Islet precursor cell (in vitro differentiated cells): ENCODE measurements at regions not wholly inside any gene's neighbourhood (a gene's known extent, or its start where the extent isn't known, plus 50 kb on each side); places are given as distances from the start of the nearest gene placed in this dataset.

Experiments used
- DNase-seq: peaks from one replicate; pipeline ENCODE4 v3.0.0-alpha.2; 2018

DNA sequence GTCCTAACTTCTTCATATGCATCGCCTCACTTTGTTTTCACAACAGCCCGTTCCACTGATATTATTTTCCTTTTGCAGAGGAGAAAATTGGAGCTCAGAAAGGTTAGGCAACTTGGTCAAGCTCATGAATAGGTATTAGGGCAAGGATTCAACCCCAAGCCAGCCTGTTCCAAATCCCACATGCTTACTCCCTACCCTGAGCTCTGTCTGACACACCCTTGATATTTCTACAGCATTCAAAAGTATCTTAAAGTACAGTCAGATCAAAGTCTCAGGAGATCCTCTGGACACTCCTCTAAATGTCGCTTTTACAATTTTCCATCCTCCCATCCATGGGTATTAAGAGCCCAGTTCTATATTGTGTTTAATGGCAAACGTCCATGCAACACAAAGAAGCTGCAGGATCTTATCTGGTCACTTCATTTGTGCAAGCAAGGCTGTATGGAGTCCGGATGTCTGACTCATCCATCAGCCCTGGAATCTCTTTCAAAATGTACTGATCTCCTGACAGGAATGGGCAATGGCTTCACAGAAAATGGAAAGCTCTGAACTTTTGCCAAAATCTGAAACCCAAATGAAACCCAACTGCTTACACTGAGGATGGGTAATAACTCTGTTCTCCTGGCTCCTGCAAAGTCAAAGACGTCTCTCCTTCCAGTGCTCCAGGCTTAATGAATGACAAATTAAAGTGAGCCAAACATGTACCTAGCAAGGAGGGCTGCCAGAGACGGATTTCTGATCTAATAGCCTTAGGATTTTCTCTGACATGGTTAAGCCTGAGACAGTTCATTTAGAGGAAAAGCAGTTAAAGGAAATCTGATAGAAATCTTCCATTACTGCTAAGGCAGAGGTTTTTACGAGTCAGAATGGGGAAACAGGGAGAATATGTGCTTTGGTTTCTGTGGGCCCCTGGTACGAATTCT lies 230.9 kb upstream of the RORA start:
- peak; percentile 81 for DNase-seq

DNA sequence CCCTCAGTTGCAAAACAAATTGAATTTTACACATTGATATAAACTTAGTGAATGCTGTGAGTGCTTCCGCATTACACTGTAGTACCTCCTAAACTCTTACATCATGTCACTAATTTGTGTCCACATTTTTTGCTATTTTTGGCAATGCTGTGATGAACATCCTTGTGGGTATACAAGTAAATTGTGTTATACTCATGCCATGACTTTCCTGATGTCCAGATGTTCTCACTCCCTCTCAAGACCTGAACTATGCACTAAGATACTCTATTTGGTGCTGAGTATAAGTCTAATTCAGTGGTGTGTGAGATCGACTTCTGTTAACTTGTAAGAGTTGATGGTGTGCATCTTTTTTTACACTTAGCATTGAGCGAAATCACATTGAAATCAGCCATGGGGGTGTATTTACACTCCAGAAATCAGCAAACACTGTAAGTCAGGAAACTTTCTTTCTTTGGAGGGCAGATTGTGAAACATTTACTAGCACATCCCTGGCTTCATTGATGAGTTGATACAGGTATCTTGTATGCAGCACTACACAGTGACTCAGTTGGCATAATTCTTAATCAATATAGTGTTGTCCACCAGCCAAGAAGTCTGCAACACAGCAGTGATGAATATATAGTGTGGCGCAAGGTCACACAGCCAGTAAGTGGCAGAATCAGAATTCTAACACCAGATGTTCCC lies 228.1 kb upstream of the RORA start:
- no peak for DNase-seq

DNA sequence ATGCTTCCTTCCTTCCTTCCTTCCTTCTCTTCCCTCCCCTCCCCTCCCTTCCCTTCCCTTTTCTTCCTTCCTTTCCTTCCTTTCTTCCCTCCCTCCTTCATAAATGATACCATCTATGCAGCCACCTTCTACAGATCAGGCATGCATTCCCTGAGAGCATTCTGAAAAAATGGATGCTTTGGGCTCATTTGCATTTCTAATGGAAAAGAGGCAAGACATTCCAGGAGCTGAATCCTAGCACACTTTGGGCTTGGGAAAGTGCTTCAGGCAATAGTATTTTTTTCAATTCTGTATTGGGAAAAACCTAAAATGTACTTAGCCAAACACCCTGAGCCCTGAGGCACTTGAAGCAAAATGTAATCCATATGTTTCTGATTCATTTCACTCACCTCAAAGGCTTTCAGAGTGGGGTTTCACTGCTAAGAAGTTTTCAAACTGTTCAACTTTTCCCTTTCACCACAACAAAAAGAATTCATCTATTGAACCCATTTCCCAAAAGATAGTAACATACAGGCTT lies 220.1 kb upstream of the RORA start:
- no peak for DNase-seq

DNA sequence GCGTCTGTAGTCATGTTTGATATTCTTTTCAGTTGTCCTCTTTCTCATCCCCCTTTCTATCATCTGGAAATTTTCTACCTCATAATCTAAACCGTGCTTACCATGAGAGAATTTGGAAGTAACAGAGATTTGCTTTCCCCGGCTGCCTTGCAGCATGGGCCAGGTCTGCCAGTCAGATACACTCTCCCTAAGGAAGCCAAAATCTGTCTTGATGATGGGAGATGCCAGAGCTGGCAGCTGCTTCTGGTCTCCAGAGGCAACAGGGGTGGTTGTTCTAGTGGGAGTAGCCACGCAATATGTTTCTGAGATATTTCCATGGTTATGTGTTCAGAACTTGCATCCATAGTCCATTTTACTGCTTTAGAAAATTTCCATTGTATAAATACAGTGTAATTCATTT lies 218.9 kb upstream of the RORA start:
- no peak for DNase-seq

DNA sequence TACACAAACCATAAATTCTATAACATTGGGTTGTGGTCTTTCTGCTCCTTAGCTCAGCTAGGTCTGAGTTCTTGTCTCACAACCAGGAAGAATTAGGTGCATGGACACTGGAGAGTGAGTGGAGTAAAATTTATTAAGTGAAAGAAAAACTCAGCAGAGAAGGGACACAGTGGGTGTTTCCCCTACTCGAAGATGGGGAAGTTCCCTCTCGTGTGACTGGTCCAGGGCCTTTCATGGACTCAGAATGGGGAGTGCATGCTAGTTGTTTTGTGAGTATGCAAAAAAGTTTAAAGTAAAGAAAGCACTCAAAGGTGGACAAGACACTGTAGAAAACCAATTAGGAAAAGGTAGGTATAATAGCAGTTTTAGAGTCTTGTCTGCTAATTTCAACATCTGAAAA lies 215.5 kb upstream of the RORA start:
- no peak for DNase-seq

DNA sequence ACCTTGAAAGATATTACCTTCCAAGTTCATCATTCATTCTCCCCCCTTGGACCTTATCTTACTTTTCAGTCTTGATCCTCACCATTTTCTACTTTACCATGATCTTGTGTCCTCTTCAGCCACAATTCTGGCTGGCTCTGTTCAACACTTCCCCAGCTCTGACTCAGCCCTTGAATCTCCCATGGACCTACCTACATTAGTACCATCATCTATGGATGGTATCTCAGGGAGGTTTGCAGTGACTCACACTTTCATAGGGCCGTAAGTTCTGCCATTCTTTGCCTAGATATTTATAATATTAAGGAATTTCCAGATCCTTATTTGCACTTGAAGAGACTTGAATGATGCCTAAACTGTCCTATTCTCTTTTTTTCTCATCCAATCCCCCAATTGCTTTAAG lies 213.7 kb upstream of the RORA start:
- no peak for DNase-seq

DNA sequence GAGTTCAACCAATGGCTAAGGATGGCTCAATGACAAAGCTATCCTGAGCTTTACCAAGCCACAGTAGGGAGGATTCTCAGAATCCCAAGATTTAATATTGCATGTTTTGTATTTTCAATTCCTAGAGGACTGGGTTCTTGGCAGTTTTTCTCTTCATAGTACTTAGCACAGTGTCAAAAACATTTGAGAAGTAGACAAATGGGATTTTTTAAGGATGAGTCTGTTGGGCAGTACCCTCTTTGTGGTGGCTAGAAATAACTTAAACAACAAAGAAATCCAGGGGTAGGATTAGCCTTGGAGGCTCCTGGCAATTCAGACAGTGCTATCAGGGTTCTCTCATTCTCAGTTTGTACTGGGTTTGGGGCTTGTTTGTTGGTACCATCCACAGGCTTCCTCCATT lies 212.8 kb upstream of the RORA start:
- no peak for DNase-seq

DNA sequence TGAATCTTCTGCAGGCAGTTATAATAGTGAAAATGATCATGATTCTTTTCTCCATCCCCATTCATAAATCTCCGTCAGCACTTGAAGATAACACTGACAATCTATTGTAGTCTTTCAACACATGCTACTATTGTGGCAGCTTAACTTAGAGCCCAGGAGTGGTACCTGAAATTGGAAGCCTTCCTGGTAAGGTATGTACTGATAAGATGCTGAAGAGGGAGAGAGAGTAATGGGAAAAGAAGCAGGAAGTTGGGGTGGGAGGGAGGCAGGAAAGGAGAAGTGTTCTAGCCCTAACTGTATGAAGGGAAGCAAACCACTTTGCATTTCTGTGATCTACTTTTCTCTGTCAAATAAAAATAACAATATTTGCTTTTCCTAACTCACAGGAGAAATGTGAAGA lies 197.4 kb upstream of the RORA start:
- DNase-seq, result no peak

DNA sequence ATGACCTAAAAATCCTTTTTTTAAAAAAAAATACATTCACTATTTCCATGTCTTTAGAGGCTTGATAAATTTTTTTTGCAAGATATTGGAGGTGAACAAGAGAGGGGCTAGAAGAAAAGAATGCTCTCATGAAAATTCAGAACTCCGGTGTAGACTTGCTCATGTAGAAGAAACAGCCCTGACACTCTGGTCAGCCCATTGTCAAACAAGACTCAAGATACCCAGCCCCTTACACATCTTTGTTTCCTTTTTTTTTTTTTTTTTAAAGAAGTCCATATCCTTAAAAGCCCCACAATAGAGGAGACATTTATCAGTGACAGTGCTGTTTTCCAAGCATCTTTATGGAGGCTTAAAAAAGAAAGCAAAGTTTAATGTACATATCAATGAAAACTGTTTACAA lies 196.8 kb upstream of the RORA start:
- DNase-seq, result no peak

DNA sequence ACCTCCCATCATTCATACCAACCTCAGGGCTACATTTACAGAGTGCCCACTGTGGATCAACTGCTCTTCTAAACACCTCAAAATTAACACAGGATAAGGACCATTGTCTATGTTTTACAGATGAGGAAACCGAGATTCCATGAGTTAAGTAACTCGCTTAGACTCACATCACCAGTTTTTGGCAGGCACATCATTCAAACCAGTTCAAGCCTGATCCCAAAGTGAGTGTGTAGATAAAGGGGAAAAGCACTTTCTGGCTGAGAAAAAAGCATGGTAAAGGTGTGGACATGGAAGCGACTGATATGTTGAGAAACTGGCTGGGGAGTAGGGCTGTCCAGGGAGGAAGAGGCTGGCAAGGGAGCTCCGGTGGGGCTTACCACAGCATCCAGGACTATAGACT lies 193.7 kb upstream of the RORA start:
- DNase-seq, result no peak

DNA sequence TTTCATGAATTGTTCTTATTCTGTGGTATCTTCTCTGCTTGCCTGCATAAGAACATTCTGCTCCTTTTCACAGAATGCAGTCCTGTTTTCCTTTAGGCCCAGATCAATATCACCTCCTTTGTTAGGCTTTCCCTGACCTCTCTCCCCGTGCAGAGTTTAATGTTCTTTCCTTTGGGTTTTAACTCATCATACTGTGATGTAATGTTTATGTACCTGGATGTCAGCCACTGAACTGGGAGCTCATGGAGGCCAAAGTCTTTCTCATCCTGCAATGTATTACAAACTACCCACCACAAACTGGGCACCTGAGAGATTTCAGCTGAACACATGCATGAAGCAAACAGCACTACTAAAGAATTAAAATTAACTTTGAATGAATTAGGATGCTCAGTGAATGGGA lies 192.8 kb upstream of the RORA start:
- DNase-seq, result no peak

DNA sequence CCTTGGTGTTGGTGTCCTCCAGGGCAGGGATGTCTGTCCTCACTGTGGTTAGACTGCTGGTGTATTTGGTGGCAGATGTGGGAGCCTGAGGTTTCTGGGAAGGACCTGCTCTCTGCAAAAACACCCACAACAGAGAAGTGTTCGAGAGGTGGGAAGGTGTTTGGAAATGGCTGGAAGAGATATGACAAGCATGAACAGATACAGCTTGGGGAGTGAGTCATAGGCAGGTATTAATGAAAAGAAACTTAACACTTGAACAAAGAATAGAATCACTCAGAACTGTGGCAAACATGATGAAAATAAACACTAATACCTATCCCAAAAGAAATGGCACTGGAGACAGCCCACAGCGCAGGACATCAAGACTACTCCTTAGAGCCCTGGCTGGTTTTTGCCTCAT lies 192.4 kb upstream of the RORA start:
- no peak for DNase-seq

DNA sequence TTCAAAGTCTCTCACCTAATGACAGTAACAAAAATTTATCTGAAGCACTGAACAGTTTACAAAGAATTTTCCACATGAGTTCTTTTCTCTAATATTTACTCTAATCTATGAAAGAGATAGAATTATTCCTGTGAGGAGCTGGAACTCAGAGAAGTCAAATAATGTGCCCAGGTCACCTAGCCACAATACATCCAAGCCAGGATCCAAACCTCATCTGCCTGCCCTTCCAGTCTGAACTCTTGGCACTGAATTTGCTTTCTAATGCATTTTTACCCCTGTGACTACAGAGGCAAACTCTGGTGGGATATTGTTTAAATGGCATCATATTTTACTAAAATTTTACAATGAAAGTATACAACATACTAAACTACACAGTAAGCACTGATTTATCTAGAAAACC lies 191.4 kb upstream of the RORA start:
- no peak for DNase-seq

DNA sequence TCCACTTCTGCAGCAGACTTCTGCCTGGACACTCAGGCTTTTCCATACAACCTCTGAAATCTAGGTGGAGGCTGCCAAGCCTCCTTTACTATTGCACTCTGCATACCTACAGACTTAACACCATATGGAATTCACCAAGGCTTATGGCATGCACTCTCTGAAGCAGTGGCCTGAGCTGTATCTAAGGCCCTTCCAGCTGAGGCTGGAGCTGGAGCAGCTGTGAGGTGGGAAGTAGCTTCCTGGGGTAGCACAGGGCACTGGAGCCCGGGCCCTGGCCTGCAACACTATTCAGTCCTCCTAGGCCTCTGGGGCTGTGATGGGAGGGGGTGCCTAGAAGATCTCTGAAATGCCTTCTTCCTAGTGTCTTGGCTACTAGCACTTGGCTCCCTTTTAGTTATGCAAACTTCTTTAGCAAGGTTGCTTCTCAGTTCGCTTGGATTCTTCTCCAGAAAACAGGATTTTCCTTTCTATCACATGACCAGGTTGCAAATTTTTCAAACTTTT lies 186.6 kb upstream of the RORA start:
- DNase-seq, result no peak

DNA sequence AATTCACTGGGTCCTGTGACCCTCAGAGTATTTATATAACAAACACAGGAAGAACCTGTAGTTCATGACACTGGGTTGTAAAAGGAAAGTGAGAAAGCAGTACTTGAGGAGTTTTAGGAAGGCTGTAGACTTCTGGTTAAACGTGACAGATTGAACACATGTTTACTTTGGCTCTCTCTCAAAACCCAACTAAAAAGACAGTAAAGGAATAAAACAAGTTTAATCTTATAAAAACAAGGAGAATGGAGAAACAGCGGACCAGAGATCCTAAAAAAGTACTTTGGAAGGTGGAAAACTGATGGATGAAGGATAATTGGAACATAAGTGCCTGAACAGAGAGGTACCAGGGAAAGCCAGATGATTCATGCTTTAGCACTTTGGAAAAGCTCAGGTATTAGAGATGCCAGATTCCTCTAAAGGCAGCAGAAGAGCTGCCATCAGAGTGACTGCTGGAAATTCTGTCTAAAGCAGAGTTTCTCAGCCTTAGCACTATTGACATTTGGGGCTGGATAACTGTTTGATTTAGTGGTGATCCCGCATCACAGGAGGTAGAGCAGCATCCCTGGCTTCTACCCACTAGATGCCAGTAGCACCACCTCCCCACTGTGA lies 182.9 kb upstream of the RORA start:
- DNase-seq, result peak; percentile 56

DNA sequence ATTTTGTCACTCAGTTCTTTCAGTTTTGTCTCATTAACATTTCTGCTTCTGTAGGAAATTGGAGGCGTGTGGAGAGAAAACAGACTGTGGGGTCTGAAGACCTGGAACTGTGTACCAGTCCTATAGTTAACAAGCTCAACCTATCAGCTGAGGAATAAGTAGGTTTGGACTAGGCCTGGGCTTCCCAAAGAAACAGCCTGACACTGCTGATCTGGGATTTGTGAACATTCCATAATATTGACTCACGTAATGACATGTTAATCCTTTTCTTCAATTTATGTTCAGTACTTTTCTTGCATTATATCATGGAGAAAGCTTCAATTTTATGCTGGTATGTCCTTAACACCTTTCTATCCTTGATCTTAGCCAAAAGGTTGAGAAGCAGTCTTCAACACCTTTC lies 181.6 kb upstream of the RORA start:
- DNase-seq, result peak; percentile 57

DNA sequence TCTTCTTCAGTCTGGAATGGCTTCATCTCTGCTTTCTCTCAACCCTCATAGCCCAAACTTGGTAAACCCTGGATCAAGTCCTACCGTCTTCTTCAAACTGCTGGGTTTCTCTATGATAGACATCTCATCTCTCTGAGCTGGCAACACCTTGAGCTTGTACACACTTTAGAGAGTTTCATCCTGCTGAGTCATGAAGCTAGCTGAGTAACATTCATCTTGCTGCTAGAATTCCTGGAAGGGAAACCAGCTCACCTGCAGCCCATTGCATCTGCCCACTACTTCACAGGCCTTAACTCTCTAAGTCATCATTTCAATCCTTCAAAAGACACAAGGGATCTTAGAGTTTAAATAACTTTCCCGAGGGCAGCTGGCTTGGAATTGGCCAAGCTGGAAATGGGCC lies 175.5 kb upstream of the RORA start:
- DNase-seq, result peak; percentile 60

DNA sequence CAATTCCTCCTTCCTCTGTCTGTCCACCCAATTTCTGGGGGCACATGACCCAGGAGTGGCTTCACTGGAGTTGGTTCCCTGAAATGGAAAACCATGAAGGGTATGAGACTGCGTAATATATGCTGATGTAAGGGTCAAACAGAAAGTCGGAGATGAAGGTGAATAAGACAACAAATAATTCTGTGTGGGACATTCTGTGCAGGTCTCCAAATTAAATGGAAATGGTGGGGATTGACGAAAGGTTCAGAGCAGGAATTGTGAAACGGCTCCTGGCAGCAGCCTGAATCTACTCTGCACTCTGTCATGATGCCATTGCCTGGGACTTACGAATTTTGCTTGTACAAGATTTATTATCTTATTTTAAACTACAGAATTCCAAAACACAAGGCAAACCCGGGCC lies 174.8 kb upstream of the RORA start:
- no peak for DNase-seq

DNA sequence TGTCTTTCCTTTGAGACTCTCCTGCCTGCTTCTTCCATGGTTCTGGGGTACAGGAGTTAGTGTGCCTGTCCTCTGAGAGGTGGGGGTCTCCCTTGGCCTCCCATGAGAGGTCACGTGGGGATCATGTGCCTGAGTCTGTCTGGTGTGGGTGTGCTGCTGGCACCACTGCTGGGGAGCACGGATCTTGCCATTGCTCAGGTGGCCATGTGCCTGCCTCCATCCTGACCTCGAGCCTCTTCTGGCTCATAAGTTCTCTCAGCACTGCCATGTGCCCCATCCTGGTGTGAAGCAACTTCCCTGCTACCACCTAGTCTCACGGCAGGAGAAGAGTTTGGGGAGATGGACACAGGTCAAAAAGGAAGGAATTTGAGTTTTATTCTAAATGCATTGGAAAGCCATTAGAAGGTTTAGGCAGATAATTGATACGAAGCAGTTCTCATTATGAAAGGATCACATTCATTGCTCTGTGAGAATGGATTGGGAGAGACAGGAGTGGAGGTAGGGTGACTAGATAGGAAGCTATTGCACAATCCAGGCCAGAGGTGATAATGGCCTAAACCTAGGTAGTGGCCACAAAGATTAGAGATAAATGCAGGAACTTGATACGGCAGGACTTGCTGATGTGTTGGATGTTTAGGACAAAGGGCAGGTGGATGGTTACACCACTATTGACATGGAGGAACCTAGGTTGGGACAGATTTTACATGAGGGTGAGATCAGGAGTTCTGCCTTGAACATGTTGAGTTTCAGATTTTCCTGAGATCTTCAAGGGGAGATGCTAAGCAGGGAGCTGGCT lies 173.0 kb upstream of the RORA start:
- no peak for DNase-seq

DNA sequence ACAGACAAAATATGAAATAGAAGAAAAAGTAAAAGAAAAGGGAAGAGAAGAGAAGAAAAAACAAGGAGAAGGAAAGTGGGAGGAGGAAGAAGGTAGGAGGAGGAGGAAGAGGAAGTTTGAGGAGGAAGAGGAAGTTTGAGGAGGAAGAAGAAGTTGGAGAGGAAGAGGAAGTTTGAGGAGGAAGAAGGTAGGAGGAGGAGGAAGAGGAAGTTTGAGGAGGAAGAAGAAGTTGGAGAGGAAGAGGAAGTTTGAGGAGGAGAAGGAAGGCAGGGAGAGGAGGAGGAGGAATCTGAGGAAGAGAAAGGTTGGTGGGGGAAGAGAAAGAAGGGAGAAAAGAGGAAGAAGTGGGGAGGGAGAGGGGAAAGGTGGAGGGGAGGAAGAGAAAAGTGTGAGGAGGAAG lies 169.2 kb upstream of the RORA start:
- no peak for DNase-seq

DNA sequence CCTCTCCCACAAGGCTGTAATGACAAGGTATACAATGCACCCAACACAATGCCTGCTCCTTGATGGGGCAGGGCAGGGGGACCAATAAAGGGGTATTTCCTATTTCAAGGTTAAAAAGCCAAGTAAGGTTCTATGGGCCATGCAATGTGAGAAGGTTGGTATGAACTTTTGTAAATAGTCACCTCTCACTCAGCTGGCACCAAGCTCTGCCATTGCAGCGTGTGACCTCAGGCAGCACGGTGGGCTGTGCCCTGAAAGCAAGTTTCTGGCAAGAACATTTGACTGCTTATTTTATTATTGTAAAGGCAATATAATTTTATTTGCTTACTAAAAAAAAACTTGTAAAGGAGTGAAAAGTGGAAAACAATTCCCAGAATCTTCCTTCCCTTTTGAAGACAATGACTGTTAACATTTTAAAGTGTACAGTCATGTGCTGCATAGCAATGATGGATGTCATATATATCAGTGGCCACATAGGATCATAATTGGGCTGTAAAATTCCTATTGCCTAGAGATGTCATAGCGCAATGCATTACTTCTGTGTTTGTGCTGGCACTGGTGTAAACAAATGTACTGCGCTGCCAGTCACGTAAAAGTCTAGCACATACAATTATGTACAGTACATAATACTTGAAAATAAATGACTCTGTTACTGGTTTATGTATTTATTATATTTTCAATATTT lies 167.3 kb upstream of the RORA start:
- DNase-seq, result no peak

DNA sequence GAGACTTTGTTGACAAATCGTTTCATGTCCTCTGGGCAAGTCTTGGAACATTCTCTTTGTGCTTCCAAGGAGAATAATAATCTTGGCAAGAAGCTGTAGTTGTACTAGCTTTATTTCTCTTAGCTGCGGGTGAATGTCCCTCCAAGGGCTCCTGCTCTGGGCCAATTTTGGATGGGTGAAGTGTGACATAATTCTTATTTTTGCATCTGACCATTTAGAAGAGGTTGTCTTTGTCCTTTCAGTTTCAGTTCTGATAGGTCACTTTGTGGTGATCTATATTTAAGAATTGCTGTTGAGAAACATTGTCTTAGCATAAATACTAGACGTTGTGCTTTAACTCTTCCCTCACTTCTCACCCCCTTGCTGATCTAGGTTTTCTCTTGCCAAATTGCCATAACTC lies 164.8 kb upstream of the RORA start:
- DNase-seq, result no peak
